ENCODE measurements at regions not wholly inside any gene's neighbourhood (a gene's known extent, or its start where the extent isn't known, plus 50 kb on each side); places are given as distances from the start of the nearest gene placed in this dataset.

DNA sequence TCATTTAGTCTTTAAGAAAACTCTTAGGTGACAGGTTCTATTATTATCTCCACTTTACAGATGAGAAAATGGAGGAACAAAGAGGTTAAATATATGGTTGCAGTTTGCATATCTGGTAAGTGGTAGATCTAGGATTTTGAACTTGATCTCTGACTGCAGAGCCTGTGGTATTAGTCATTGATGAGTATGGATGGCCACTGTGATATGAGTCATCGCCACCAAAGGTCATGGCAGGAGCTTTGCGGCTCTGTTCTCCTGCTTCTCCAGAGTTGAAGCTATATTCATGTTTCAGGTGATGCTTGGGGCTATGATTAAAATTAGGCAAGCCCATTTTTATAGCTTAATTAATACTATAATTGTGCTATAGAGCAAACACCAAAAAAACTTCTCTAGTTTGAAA lies 306.2 kb upstream of the DPPA4 start:
- TF ChIP-seq CTCF (IDR thresholded peaks at IDR 0.05): no peak
- TF ChIP-seq POLR2A (IDR thresholded peaks at IDR 0.05): no peak

All from prostate gland (tissue), 2 donors.